ENCODE measurements at regions not wholly inside any gene's neighbourhood (a gene's known extent, or its start where the extent isn't known, plus 50 kb on each side); places are given as distances from the start of the nearest gene placed in this dataset.

DNA sequence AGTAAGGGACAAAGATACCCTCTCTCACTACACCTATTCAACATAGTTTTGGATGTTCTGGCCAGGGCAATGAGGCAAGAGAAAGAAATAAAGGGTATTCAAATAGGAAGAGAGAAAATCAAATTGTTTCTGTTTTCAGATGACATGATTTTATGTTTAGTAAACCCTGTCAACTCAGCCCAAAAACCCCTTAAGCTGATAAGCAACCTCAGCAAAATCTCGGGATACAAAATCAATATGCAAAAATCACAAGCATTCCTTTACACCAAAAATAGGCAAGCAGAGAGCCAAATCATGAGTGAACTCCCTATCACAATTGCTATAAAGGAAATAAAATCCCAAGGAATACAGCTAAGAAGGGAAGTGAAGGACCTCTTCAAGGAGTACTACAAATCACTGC lies 1130.7 kb upstream of the PIK3C3 start:
- H3K9me1 ChIP-seq (replicated peaks; ENCODE audit: control insufficient read depth, extremely low read depth, insufficient read depth, low read length): no peaks in the 10 kb centered on the region
- no peaks in the 10 kb centered on the region for H3K9me3 ChIP-seq (replicated peaks; ENCODE audit: control insufficient read depth, insufficient read depth, low read length)
- no TSS peak for BruUV-seq (replicated peaks)
- no peaks in the 10 kb centered on the region for H3K27me3 ChIP-seq (ENCODE audit: control insufficient read depth in 2 of 2, insufficient read depth in 2 of 2, low read length in 2 of 2)
- no peak overlapping the region for H3K27ac ChIP-seq (ENCODE audit: insufficient read depth, low read depth, low read length)
- no peaks in the 10 kb centered on the region for H3K4me1 ChIP-seq (ENCODE audit: control insufficient read depth, extremely low read depth, insufficient read depth, low read length)
- intact Hi-C loops (cut with micrococcal nuclease) (no loop called here), dilution Hi-C loops (cut with MboI; ENCODE audit: extremely low pct_ligation_motif_present, low sequenced_read_pairs) (no loop called here)
- no peak overlapping the region for H3K9ac ChIP-seq (replicated peaks; ENCODE audit: extremely low read depth, insufficient read depth, low read length)
- no peaks in the 10 kb centered on the region for H3K36me3 ChIP-seq (ENCODE audit: control insufficient read depth in 2 of 2, extremely low read depth in 1 of 2, insufficient read depth in 2 of 2, low read length in 2 of 2)
- ChIA-PET CTCF (no interaction called here), POLR2A (no interaction called here)
- no peak for TF ChIP-seq POLR2AphosphoS5 (IDR thresholded peaks at IDR 0.05; ENCODE audit: insufficient read depth, low read depth, low read length)
- no peak for TF ChIP-seq MYC (IDR thresholded peaks at IDR 0.05; ENCODE audit: low read depth, low read length)
- TF ChIP-seq, protein P1, sequence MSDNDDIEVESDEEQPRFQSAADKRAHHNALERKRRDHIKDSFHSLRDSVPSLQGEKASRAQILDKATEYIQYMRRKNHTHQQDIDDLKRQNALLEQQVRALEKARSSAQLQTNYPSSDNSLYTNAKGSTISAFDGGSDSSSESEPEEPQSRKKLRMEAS (IDR thresholded peaks at IDR 0.05; ENCODE audit: insufficient read depth, insufficient read length): no peak
- TF ChIP-seq, protein P2, sequence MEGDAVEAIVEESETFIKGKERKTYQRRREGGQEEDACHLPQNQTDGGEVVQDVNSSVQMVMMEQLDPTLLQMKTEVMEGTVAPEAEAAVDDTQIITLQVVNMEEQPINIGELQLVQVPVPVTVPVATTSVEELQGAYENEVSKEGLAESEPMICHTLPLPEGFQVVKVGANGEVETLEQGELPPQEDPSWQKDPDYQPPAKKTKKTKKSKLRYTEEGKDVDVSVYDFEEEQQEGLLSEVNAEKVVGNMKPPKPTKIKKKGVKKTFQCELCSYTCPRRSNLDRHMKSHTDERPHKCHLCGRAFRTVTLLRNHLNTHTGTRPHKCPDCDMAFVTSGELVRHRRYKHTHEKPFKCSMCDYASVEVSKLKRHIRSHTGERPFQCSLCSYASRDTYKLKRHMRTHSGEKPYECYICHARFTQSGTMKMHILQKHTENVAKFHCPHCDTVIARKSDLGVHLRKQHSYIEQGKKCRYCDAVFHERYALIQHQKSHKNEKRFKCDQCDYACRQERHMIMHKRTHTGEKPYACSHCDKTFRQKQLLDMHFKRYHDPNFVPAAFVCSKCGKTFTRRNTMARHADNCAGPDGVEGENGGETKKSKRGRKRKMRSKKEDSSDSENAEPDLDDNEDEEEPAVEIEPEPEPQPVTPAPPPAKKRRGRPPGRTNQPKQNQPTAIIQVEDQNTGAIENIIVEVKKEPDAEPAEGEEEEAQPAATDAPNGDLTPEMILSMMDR (IDR thresholded peaks at IDR 0.05; ENCODE audit: extremely low read depth in 1 of 2, insufficient read depth in 1 of 2, low read depth in 1 of 2, low read length in 2 of 2): no peak
- no peak for TF ChIP-seq GATA2 (IDR thresholded peaks at IDR 0.05; ENCODE audit: insufficient read depth, insufficient read length, low read depth, low read length)
- no peak for TF ChIP-seq JUN (IDR thresholded peaks at IDR 0.05; ENCODE audit: borderline replicate concordance, insufficient read depth, insufficient read length, low read depth)
- TF ChIP-seq FOS (IDR thresholded peaks at IDR 0.05; ENCODE audit: borderline replicate concordance, insufficient read depth, low read length): no peak
- no peak for TF ChIP-seq POLR2A (IDR thresholded peaks at IDR 0.05; ENCODE audit: low read depth, low read length)
- no peak for TF ChIP-seq EZH2 (IDR thresholded peaks at IDR 0.05; ENCODE audit: borderline replicate concordance, low read depth, low read length, severe bottlenecking)
- no peaks in the 10 kb centered on the region for H3K79me2 ChIP-seq (ENCODE audit: control insufficient read depth, insufficient read depth, low read length)
- H4K20me1 ChIP-seq (replicated peaks; ENCODE audit: control insufficient read depth, extremely low read depth, insufficient read depth, low read length): no peaks in the 10 kb centered on the region
- FAIRE-seq: no peak
- DNase-seq (ENCODE audit: low read depth, low spot score): no peak
- H3K4me3 ChIP-seq (replicated peaks in 1 of 3; ENCODE audit: insufficient read depth in 1 of 3, low read depth in 1 of 3, low read length in 3 of 3): no peak overlapping the region
- H3K4me2 ChIP-seq (ENCODE audit: insufficient read depth, low read length): no peak overlapping the region
- H2AFZ ChIP-seq (ENCODE audit: low read depth, low read length): no peak overlapping the region

Measured in endothelial cell of umbilical vein (primary cell).